OCI-LY1 (cell line): ENCODE measurements at regions not wholly inside any gene's neighbourhood (a gene's known extent, or its start where the extent isn't known, plus 50 kb on each side); places are given as distances from the start of the nearest gene placed in this dataset.

Experiments
- H2AFZ ChIP-seq: fragments of 200-600 bp; sonication (generic), shearing (Covaris generic); 2 replicates; pipeline ENCODE4 v1.6.0; 2014; ENCODE audit warnings: antibody characterized with exemption, mild to moderate bottlenecking, low read length
- H3F3A ChIP-seq: fragments of 200-600 bp; sonication (generic), shearing (Covaris generic); 2 replicates; pipeline ENCODE4 v1.6.0; 2014; ENCODE audit warnings: mild to moderate bottlenecking, antibody characterized with exemption, low read length, moderate library complexity; ENCODE audit not compliant: insufficient read depth
- H3K27ac ChIP-seq: fragments of 200-600 bp; sonication (generic); 2 replicates; pipeline ENCODE4 v1.5.1; 2014; ENCODE audit warnings: low read length, mixed run types, mild to moderate bottlenecking, low read depth; ENCODE audit not compliant: poor library complexity, severe bottlenecking
- H3K27me3 ChIP-seq: fragments of 200-600 bp; sonication (generic); 2 replicates; pipeline ENCODE4 v1.6.0; 2014; ENCODE audit warnings: antibody characterized with exemption, mild to moderate bottlenecking, low read length, moderate library complexity; ENCODE audit not compliant: insufficient read depth
- H3K36me3 ChIP-seq: fragments of 200-600 bp; sonication (generic); 2 replicates; pipeline ENCODE4 v1.6.1; 2014; ENCODE audit warnings: mild to moderate bottlenecking, antibody characterized with exemption, low read length, moderate library complexity, mixed read lengths; ENCODE audit not compliant: insufficient read depth
- H3K4me1 ChIP-seq: fragments of 200-600 bp; sonication (generic); 2 replicates; pipeline ENCODE4 v1.5.1; 2014; ENCODE audit warnings: mild to moderate bottlenecking, low read length, moderate library complexity; ENCODE audit not compliant: insufficient read depth, severe bottlenecking
- H3K4me2 ChIP-seq: fragments of 200-600 bp; sonication (generic), shearing (Covaris generic); 2 replicates; pipeline ENCODE4 v1.6.1; 2014; ENCODE audit warnings: low read length
- H3K4me3 ChIP-seq: fragments of 200-600 bp; sonication (generic); 2 replicates; pipeline ENCODE4 v1.5.1; 2014; ENCODE audit warnings: low read length, low read depth, mild to moderate bottlenecking, mixed read lengths; ENCODE audit not compliant: poor library complexity, severe bottlenecking
- H3K79me2 ChIP-seq: fragments of 200-600 bp; shearing (Covaris generic); 2 replicates; pipeline ENCODE4 v1.6.1; 2016; ENCODE audit warnings: mixed run types, low read length, mixed read lengths; ENCODE audit not compliant: insufficient read depth
- H3K9ac ChIP-seq: fragments of 200-600 bp; sonication (generic), shearing (Covaris generic); 2 replicates; pipeline ENCODE4 v1.6.1; 2014; ENCODE audit warnings: mild to moderate bottlenecking, low read length, mixed read lengths
- H3K9me2 ChIP-seq: fragments of 200-600 bp; sonication (generic), shearing (Covaris generic); 2 replicates; pipeline ENCODE4 v1.6.1; 2014; ENCODE audit warnings: low read depth, mild to moderate bottlenecking, low read length, mixed read lengths
- H3K9me3 ChIP-seq: fragments of 200-600 bp; shearing (Covaris generic); 2 replicates; pipeline ENCODE4 v1.6.1; 2014; ENCODE audit warnings: low read length, mixed read lengths
- H4K20me1 ChIP-seq: fragments of 200-600 bp; sonication (generic), shearing (Covaris generic); 2 replicates; pipeline ENCODE4 v1.6.0; 2016; ENCODE audit warnings: mild to moderate bottlenecking, low read length; ENCODE audit not compliant: insufficient read depth
- CTCF ChIP-seq: fragments of 200-600 bp; sonication (generic), shearing (Covaris generic); IDR thresholded peaks from 2 replicates; pipeline ENCODE4 v1.5.1; 2017; ENCODE audit warnings: mild to moderate bottlenecking, antibody characterized with exemption, low read length, moderate library complexity, mixed read lengths
- EZH2 ChIP-seq: fragments of 200-600 bp; sonication (generic), shearing (Covaris generic); IDR thresholded peaks from 2 replicates; pipeline ENCODE4 v1.8.0; 2017; ENCODE audit warnings: borderline replicate concordance, mixed run types, mild to moderate bottlenecking, antibody characterized with exemption, low read length, moderate library complexity, mixed read lengths

GRCh38 chr22:48522271-48522670 lies 1305.4 kb downstream of the BRD1 start:
- Histone ChIP-seq H3K4me3 (no peak overlapping the region), H4K20me1 (no peaks in the 10 kb centered on the region), H3K9me2 (no peaks in the 10 kb centered on the region), H3F3A (no peaks in the 10 kb centered on the region), H3K9ac (no peak overlapping the region), H3K9me3 (no peaks in the 10 kb centered on the region), H3K27ac (no peak overlapping the region), H3K79me2 (no peaks in the 10 kb centered on the region), H3K36me3 (no peaks in the 10 kb centered on the region), H2AFZ (no peak overlapping the region), H3K27me3 (no peaks in the 10 kb centered on the region), H3K4me1 (no peaks in the 10 kb centered on the region), H3K4me2 (no peak overlapping the region)
- TF ChIP-seq EZH2 (no peak), CTCF (no peak)

GRCh38 chr22:48520884-48521588 lies 1306.6 kb downstream of the BRD1 start:
- no peaks in the 10 kb centered on the region for H3K9me2 ChIP-seq
- no peaks in the 10 kb centered on the region for H3K9me3 ChIP-seq
- no peaks in the 10 kb centered on the region for H3K27me3 ChIP-seq
- H3F3A ChIP-seq, result no peaks in the 10 kb centered on the region
- no peak overlapping the region for H3K4me3 ChIP-seq
- no peaks in the 10 kb centered on the region for H3K79me2 ChIP-seq
- 0 out of 2 replicates have a peak, but pooled peaks have one; percentile 10 for TF ChIP-seq CTCF
- TF ChIP-seq EZH2, result no peak
- no peaks in the 10 kb centered on the region for H3K36me3 ChIP-seq
- no peak overlapping the region for H3K27ac ChIP-seq
- no peak overlapping the region for H2AFZ ChIP-seq
- H3K4me2 ChIP-seq, result no peak overlapping the region
- no peak overlapping the region for H3K9ac ChIP-seq
- no peaks in the 10 kb centered on the region for H3K4me1 ChIP-seq
- no peaks in the 10 kb centered on the region for H4K20me1 ChIP-seq

- H3K79me2 ChIP-seq, result no peaks in the 10 kb centered on the region
- no peaks in the 10 kb centered on the region for H3K9me3 ChIP-seq
- no peaks in the 10 kb centered on the region for H3F3A ChIP-seq
- H3K4me1 ChIP-seq, result no peaks in the 10 kb centered on the region
- no peaks in the 10 kb centered on the region for H3K27me3 ChIP-seq
- H4K20me1 ChIP-seq, result no peaks in the 10 kb centered on the region
- H3K9me2 ChIP-seq, result no peaks in the 10 kb centered on the region
- H3K9ac ChIP-seq, result no peak overlapping the region
- no peak overlapping the region for H3K4me3 ChIP-seq
- TF ChIP-seq EZH2 (no peak), CTCF (no peak)
- H3K36me3 ChIP-seq, result no peaks in the 10 kb centered on the region
- H2AFZ ChIP-seq, result no peak overlapping the region
- no peak overlapping the region for H3K27ac ChIP-seq
- no peak overlapping the region for H3K4me2 ChIP-seq
Measured at GRCh38 chr22:48520207-48520606, 1307.5 kb downstream of the BRD1 start.
